SU-DHL-6 (cell line): ENCODE measurements at regions not wholly inside any gene's neighbourhood (a gene's known extent, or its start where the extent isn't known, plus 50 kb on each side); places are given as distances from the start of the nearest gene placed in this dataset.
"Not testable (repeated sequence)": the region's sequence is repeated elsewhere in the genome, so short reads cannot be mapped to it uniquely, and the experiment has no call there.

Experiments
- H2AFZ ChIP-seq: fragments of 200-600 bp; sonication (generic); 2 replicates; pipeline ENCODE4 v1.6.1; 2014; ENCODE audit warnings: low read depth, mild to moderate bottlenecking, moderate library complexity, mixed read lengths, antibody characterized with exemption, low read length; ENCODE audit not compliant: severe bottlenecking
- H3F3A ChIP-seq: fragments of 200-600 bp; shearing (Covaris generic); 2 replicates; pipeline ENCODE4 v1.6.0; 2016; ENCODE audit warnings: antibody characterized with exemption, mild to moderate bottlenecking; ENCODE audit not compliant: insufficient read depth
- H3K27ac ChIP-seq: fragments of 200-600 bp; sonication (generic); 2 replicates; pipeline ENCODE4 v1.5.1; 2016; ENCODE audit warnings: low read depth, mild to moderate bottlenecking, low read length, moderate library complexity, mixed read lengths
- H3K27me3 ChIP-seq: fragments of 200-600 bp; sonication (generic), shearing (Covaris generic); 2 replicates; pipeline ENCODE4 v1.6.0; 2014; ENCODE audit warnings: mild to moderate bottlenecking, low read length
- H3K36me3 ChIP-seq: fragments of 200-600 bp; sonication (generic); 2 replicates; pipeline ENCODE4 v1.6.1; 2014; ENCODE audit warnings: mild to moderate bottlenecking, low read length, mixed read lengths
- H3K4me2 ChIP-seq: fragments of 300-600, 200-600 bp; shearing (Covaris generic), sonication (generic); 2 replicates; pipeline ENCODE4 v1.6.0; 2014; ENCODE audit warnings: low read length, low read depth, mild to moderate bottlenecking; ENCODE audit not compliant: poor library complexity, severe bottlenecking
- H3K4me3 ChIP-seq: fragments of 200-600 bp; sonication (generic); 2 replicates; pipeline ENCODE4 v1.5.1; 2014; ENCODE audit warnings: antibody characterized with exemption, low read length, mild to moderate bottlenecking, mixed read lengths; ENCODE audit not compliant: insufficient read depth, poor library complexity, severe bottlenecking
- H3K79me2 ChIP-seq: fragments of 200-600 bp; sonication (generic); 2 replicates; pipeline ENCODE4 v1.6.1; 2014; ENCODE audit warnings: mild to moderate bottlenecking, low read length, moderate library complexity; ENCODE audit not compliant: insufficient read depth
- H3K9ac ChIP-seq: fragments of 200-600 bp; sonication (generic); 2 replicates; pipeline ENCODE4 v1.7.0; 2014; ENCODE audit warnings: mild to moderate bottlenecking, low read length
- H3K9me2 ChIP-seq: fragments of 200-600 bp; sonication (generic); replicated peaks from 2 replicates; pipeline ENCODE4 v1.6.1; 2014; ENCODE audit warnings: low read length; ENCODE audit not compliant: insufficient read depth
- H3K9me3 ChIP-seq: fragments of 200-600 bp; sonication (generic); 2 replicates; pipeline ENCODE4 v1.6.1; 2014; ENCODE audit warnings: low read length, mixed read lengths; ENCODE audit not compliant: insufficient read depth
- H4K20me1 ChIP-seq: fragments of 200-600 bp; sonication (generic); 2 replicates; pipeline ENCODE4 v1.6.1; 2014; ENCODE audit warnings: low read depth, mild to moderate bottlenecking, antibody characterized with exemption, low read length, moderate library complexity, mixed read lengths
- CTCF ChIP-seq: fragments of 200-600 bp; sonication (generic); IDR thresholded peaks from one replicate; pipeline ENCODE4 v1.5.1; 2017; ENCODE audit warnings: antibody characterized with exemption, mild to moderate bottlenecking, low read length, moderate library complexity; ENCODE audit not compliant: insufficient read depth, poor library complexity, severe bottlenecking
- EZH2phosphoT487 ChIP-seq: fragments of 200-600 bp; sonication (generic), shearing (Covaris generic); conservative IDR thresholded peaks from 2 replicates; pipeline ENCODE4 v1.6.1; 2018; ENCODE audit warnings: mild to moderate bottlenecking, antibody characterized with exemption, low read length, moderate library complexity, mixed read lengths

DNA sequence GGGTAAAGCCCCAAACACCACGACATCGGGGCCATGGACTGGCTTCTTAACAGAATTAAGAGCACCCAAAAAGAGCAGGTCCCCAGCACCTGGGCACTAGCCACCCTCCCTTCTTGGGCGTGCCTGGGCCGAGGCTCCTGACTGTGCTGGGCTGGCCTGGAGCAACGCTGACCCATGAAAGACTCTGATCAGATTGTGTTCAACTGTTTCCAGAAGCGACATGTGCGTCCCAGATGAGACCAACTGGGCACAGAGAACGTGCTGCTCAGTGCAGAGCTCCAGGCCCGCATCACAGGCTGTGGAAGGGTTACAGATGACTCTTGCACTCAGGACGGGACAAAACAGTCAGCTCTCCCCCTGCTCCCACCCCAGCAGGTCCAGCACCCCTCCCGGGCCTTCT is 100.7 kb downstream of the KCNJ12 start:
- H3K9me2 ChIP-seq, result no peaks in the 10 kb centered on the region
- no peaks in the 10 kb centered on the region for H3K79me2 ChIP-seq
- H3K9ac ChIP-seq, result no peak overlapping the region
- no peak overlapping the region for H3K4me3 ChIP-seq
- H4K20me1 ChIP-seq, result no peaks in the 10 kb centered on the region
- H3K4me2 ChIP-seq, result no peak overlapping the region
- H3F3A ChIP-seq, result no peaks in the 10 kb centered on the region
- no peak overlapping the region for H2AFZ ChIP-seq
- no peaks in the 10 kb centered on the region for H3K9me3 ChIP-seq
- no peak for TF ChIP-seq EZH2phosphoT487
- TF ChIP-seq CTCF, result no peak
- H3K27me3 ChIP-seq, result 0 out of 2 replicates have a peak, but pooled peaks cover 3% of the 10 kb centered on the region
- H3K36me3 ChIP-seq, result no peaks in the 10 kb centered on the region
- H3K27ac ChIP-seq, result no peak overlapping the region

DNA sequence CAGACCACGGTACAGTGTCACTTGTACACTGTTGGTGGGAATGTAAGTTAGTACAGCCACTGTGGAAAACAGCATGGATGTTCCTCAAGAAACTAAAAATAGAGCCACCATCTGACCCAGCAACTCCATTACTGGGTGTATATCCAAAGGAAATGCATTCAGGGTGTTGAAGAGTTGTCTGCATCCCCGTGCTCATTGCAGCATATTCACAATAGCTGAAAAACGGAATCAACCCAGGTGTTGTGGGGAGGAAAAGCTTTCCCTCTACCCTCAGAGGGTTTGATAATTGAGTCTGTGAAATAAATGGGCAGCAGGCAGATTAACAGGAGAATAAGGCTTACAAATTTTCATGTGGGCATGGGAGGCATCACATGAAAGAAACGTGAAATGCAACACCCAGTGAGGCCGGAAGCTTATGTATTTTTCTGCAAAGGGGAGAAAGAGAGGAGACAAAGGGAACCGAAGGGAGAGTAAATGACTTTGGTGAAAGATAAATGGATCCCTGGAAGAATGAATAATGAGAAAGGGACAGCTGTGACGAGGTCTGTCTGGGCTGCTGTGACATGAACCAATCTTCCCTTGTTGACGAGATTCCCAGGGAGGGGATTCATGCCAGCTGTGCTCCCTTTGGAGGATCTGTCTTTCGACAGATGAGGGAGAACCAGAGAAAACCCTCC is 106.2 kb downstream of the KCNJ12 start:
- H3K4me3 ChIP-seq, result no peak overlapping the region
- H3K9me3 ChIP-seq, result no peaks in the 10 kb centered on the region
- H3K27ac ChIP-seq, result no peak overlapping the region
- no peak for TF ChIP-seq EZH2phosphoT487
- TF ChIP-seq CTCF, result no peak
- no peaks in the 10 kb centered on the region for H3F3A ChIP-seq
- 0 out of 2 replicates have a peak, but pooled peaks cover 3% of the 10 kb centered on the region for H3K27me3 ChIP-seq
- H4K20me1 ChIP-seq, result no peaks in the 10 kb centered on the region
- no peaks in the 10 kb centered on the region for H3K79me2 ChIP-seq
- H3K9ac ChIP-seq, result no peak overlapping the region
- H2AFZ ChIP-seq, result no peak overlapping the region
- H3K4me2 ChIP-seq, result no peak overlapping the region
- no peaks in the 10 kb centered on the region for H3K36me3 ChIP-seq
- no peaks in the 10 kb centered on the region for H3K9me2 ChIP-seq

DNA sequence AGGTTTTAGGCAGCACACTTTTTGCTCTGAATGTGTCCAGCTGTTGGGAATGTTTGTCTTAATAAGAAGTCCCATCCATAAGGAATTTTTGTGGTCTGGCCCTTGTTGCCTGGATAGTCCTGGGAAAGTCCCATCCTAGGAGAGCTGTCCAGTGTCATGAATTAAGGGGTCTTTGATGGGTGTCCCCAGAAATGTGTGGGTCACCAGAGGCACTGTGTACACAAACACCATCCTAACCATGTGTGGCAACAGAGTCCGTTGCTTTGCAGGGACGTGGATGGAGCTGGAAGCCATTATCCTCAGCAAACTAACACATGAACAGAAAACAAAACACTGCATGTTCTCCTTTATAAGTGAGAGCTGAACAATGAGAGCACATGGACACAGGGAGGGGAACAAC is 111.9 kb downstream of the KCNJ12 start:
- not testable (repeated sequence) for H3K79me2 ChIP-seq, H3K4me3 ChIP-seq, H3F3A ChIP-seq, H3K4me2 ChIP-seq, H3K9me2 ChIP-seq, H2AFZ ChIP-seq, H4K20me1 ChIP-seq, H3K27ac ChIP-seq, H3K9ac ChIP-seq, H3K9me3 ChIP-seq, H3K36me3 ChIP-seq, H3K27me3 ChIP-seq

DNA sequence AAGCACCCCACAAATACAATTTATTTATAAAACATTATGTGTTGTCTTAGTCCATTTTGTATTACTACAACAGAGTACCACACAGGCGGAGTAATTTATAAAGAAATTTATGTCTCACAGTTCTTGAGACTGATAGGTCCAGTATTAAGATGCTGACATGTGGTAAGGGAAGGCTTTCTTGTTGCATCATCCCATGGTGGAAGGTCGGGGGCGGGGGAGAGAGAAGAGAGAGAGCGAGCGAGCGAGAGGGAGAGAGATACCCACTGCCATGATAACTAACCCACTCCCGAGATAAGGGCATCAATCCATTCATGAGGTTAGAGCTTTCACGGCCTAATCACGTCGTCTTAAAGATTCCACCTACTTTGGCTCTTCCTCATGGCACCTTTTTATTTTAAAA is 117.8 kb downstream of the KCNJ12 start:
- Histone ChIP-seq H3K4me3 (no peak overlapping the region), H3K36me3 (no peaks in the 10 kb centered on the region), H3K9me2 (no peaks in the 10 kb centered on the region), H3K9ac (no peak overlapping the region), H4K20me1 (no peaks in the 10 kb centered on the region), H3K27me3 (no peaks in the 10 kb centered on the region), H3F3A (no peaks in the 10 kb centered on the region), H3K4me2 (no peak overlapping the region), H3K27ac (no peak overlapping the region), H3K79me2 (no peaks in the 10 kb centered on the region), H2AFZ (no peak overlapping the region), H3K9me3 (no peaks in the 10 kb centered on the region)
- TF ChIP-seq EZH2phosphoT487 (no peak), CTCF (no peak)
